ENCODE measurements at regions not wholly inside any gene's neighbourhood (a gene's known extent, or its start where the extent isn't known, plus 50 kb on each side); places are given as distances from the start of the nearest gene placed in this dataset.

GRCh38 chr1:8111560-8111959 is 85.5 kb upstream of the ERRFI1 start:
- TF ChIP-seq CTCF (conservative IDR thresholded peaks at IDR 0.05; ENCODE audit: low read depth, low read length) (no peak), EZH2phosphoT487 (IDR thresholded peaks at IDR 0.05; ENCODE audit: borderline replicate concordance, low read length) (no peak)
